ENCODE measurements at regions not wholly inside any gene's neighbourhood (a gene's known extent, or its start where the extent isn't known, plus 50 kb on each side); places are given as distances from the start of the nearest gene placed in this dataset.

- TF ChIP-seq EZH2 (IDR thresholded peaks at IDR 0.05; ENCODE audit: borderline replicate concordance, low read length), result no peak
- no peak for TF ChIP-seq CTCF (IDR thresholded peaks at IDR 0.05; ENCODE audit: low read length)
These were observed 488.6 kb downstream of the BCL11A start for GRCh38 chr2:60064687-60065389.

Data from OCI-LY1 (cell line).